ENCODE measurements at regions not wholly inside any gene's neighbourhood (a gene's known extent, or its start where the extent isn't known, plus 50 kb on each side); places are given as distances from the start of the nearest gene placed in this dataset.
"Not testable (repeated sequence)": the region's sequence is repeated elsewhere in the genome, so short reads cannot be mapped to it uniquely, and the experiment has no call there.

DNA sequence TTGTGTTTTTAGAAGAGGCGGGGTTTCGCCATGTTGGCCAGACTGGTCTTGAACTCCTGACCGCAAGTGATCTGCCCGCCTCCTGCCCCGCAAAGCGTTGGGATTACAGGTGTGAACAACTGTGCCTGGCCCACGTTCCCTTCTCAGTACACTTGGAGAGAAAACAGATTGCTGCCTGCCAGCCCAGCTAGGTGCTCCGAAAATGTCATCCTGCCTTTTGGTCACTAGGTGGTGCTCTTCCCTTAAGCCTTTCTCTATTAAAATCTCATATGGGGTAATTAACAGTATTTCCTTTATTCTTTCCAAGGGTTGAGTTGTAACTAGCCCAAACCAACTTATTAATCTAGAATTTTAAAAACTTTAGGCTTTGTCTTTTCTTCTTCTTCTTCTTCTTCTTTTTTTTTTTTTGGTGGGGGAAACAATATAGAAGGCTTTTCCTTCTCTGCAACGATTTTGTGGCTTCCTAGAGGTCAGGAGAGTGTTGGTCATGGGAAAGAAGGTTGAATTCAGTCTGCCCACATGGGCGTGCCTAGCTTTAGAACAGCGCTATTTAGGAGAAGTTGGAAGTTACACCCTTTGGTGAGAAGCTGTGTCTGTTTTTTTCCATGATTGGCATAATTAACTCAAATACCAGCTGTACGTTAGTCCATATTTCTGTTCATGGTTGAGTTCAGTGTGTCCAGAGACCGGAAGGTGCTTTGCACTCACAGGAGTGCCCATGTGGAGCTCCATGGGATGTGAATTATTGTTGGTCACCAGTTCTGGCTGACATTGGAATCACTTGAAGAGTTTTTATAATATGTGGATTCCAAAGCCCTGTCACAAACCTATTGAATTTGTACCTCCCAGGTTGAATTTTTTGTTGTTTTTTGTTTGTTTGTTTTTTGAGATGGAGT, 110.1 kb downstream of the LAT start:
- DNase-seq = not testable (repeated sequence)
- H3K27ac Mint-ChIP-seq = peak overlapping the region; percentile 58

DNA sequence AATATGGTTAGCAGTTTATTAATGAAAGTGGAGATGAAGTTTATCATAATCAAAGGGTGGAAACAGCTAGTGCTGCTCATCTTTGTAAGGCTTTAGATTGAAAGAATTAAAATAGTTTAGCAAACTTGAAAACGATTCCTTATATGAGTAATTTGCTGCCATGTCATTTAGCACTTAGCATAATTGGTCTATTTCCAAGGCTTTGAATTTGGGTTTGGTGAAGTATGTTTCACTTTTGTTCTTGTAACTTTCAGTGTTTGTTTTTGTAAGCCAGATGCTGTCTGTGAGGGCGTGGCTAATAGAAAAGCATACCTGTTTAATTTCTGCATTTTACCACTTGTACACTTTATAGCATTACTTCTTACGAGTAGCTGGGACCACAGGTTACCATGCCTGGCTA, 109.5 kb downstream of the LAT start:
- CTCF ChIA-PET; intact Hi-C loops (cut with DNase I, micrococcal nuclease); H3K4me3 Mint-ChIP-seq; H3K27me3 Mint-ChIP-seq; H3K9me3 Mint-ChIP-seq (ENCODE audit: low read depth): not testable (repeated sequence)
- Mint-ChIP-seq H3K27ac (peak overlapping the region; percentile 58), H3K36me3 (ENCODE audit: low read depth) (peaks cover 18% of the 10 kb centered on the region), H3K4me1 (peaks cover 15% of the 10 kb centered on the region)
- ATAC-seq = peak; percentile 81
- POLR2A ChIA-PET = interaction anchor here (0.9 kb wide), 1 partner anchor 22 kb away, joined by 3 read pairs; no protein-coding TSS in a partner anchor
- DNase-seq = peak; percentile 34

More for the DNA sequence above, 110.1 kb downstream of the LAT start:
- Mint-ChIP-seq H3K36me3 (ENCODE audit: low read depth) (peaks cover 18% of the 10 kb centered on the region), H3K4me1 (peaks cover 15% of the 10 kb centered on the region)
- CTCF ChIA-PET = interaction anchor here (0.7 kb wide), 1 partner anchor 110 kb away, joined by 3 read pairs; no protein-coding TSS in a partner anchor
- H3K27me3 Mint-ChIP-seq; H3K4me3 Mint-ChIP-seq; H3K9me3 Mint-ChIP-seq (ENCODE audit: low read depth); intact Hi-C loops (cut with DNase I, micrococcal nuclease): not testable (repeated sequence)
- peak; percentile 67 for ATAC-seq
- POLR2A ChIA-PET = interaction anchor here (0.9 kb wide), 1 partner anchor 21 kb away, joined by 3 read pairs; no protein-coding TSS in a partner anchor

DNA sequence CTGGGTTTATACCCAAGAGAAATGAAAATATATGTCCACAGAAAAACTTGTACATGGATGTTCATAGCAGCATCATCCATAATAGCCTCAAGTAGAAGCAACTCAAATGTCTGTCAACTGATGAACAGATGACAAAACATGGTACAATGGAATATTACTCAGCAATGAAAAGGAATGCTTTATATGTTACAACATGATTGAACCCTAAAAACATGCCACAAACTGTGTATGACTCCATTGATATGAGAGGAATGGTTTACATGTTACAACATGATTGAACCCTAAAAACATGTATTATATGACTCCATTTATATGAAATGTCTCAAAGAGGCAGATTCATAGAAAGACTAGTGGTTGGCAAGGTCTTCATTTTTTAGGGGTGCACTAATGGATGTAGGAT, 104.8 kb downstream of the LAT start:
- H3K27me3 Mint-ChIP-seq; POLR2A ChIA-PET; H3K9me3 Mint-ChIP-seq (ENCODE audit: low read depth); H3K4me3 Mint-ChIP-seq; DNase-seq; H3K27ac Mint-ChIP-seq; intact Hi-C loops (cut with DNase I, micrococcal nuclease); ATAC-seq; CTCF ChIA-PET: not testable (repeated sequence)
- Mint-ChIP-seq H3K36me3 (ENCODE audit: low read depth) (peaks cover 32% of the 10 kb centered on the region), H3K4me1 (peaks cover 20% of the 10 kb centered on the region)

DNA sequence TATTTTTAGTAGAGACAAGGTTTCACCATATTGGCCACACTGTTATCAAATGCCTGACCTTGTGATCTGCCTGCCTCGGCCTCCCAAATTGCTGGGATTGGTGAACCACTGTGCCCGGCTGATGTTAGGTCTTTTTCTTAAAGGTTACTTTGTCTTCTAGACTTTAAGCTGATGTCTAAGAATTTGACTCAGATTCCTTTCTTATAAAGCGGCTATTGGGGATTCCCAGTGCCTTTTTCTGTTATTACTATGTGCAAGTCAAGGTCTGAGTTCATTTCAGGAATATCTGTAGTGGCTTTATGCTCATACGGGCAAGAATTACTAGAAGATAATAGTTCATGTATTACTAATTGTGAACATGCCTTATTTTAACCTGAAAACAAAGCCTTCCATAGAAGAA, 102.8 kb downstream of the LAT start:
- intact Hi-C loops (cut with DNase I, micrococcal nuclease) = loop anchor here in 1 of 2 experiments (2.0 kb wide), 1 partner anchor 59 kb away; no protein-coding TSS in a partner anchor
- H3K36me3 Mint-ChIP-seq (ENCODE audit: low read depth) = peaks cover 29% of the 10 kb centered on the region
- ATAC-seq = peak; percentile 80

DNA sequence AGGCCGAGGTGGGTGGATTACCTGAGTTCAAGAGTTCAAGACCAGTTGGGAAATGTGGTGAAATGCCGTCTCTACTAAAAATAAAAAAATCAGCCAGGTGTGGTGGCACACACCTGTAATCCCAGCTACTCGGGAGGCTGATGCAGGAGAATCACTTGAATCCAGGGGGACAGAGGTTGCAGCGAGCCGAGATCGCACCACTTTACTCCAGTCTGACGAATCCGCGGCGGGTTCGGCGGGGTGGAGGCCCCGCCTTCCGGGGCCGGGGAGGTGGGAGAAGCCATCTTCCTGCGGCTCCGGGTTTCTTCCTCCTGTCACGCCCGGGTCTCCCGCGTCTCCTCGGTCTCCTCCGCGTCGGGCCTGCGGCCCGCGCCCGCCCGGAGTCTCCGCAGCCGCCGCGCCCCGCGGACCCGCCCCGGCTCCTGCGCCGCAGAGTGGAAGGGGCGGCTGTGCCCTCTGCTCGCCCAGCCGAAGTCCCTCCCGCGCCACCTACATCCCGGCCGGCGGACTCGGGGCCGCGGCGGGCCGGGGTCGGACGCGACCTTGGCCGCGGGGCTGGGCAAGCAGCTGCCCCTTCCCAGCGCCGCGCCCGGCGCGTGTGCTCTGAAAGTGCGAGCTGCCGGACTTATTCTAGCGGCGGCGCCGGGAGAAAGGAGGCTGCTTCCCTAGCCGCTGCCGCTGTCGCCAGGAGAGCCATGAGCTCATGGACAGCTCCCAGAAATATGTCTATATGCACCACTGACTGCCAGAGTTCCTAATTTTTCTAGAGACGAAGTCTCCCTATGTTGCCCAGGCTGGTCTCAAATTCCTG, 97.2 kb downstream of the LAT start:
- peak overlapping the region; percentile 76 for H3K4me3 Mint-ChIP-seq
- ATAC-seq = peak; percentile 79
- POLR2A ChIA-PET; intact Hi-C loops (cut with DNase I, micrococcal nuclease); H3K9me3 Mint-ChIP-seq (ENCODE audit: low read depth); H3K4me1 Mint-ChIP-seq; CTCF ChIA-PET; H3K27me3 Mint-ChIP-seq: not testable (repeated sequence)
- H3K27ac Mint-ChIP-seq = peak overlapping the region; percentile 69
- peaks cover 14% of the 10 kb centered on the region for H3K36me3 Mint-ChIP-seq (ENCODE audit: low read depth)
- DNase-seq = peak; percentile 61

More for the DNA sequence above, 102.8 kb downstream of the LAT start:
- peak; percentile 18 for DNase-seq
- H3K27ac Mint-ChIP-seq = peak overlapping the region; percentile 65
- CTCF ChIA-PET; H3K4me1 Mint-ChIP-seq; POLR2A ChIA-PET; H3K4me3 Mint-ChIP-seq; H3K9me3 Mint-ChIP-seq (ENCODE audit: low read depth); H3K27me3 Mint-ChIP-seq: not testable (repeated sequence)

DNA sequence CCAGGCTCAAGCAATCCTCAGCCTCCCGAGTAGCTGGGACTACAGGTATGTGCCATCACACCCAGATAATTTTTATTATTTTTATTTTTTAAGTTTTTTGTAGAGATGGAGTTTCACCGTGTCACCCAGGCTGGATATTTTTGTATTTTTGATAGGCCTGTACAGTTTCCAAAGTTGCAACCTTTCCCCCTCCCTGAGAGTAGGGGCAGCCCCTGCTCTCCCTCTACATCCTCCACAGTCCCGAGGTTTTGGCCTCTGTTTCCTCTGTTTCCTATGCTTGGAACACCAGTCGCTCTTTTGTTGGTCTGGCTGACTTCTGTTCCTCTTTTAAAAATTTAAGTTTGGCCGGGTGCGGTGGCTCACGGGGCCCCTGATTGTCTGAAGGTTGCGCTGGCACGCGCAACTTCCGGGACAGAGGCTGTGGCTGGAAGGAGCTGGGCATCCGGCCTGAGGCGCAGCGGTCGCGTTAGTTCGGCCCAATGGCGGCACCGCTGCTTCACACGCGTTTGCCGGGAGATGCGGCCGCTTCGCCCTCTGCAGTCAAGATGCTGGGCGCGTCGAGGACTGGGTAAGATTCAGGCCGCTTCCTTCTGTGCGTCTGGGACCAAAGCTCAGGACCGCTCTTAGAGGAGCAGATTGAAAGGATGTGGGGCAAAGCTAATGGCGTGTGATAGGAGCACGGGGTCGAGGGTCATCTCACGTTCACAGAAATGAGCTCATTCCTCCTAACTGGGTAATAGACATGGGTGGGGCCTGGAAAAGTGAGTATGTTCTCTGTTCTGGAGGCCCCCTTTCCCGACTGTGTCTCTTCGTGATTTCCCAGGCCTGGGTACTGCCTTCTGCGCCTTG, 89.9 kb downstream of the LAT start:
- not testable (repeated sequence) for H3K36me3 Mint-ChIP-seq (ENCODE audit: low read depth); H3K9me3 Mint-ChIP-seq (ENCODE audit: low read depth); H3K27me3 Mint-ChIP-seq
- H3K27ac Mint-ChIP-seq = peak overlapping the region; percentile 98
- ATAC-seq (peak; percentile 90), DNase-seq (peak; percentile 58)
- peaks cover 31% of the 10 kb centered on the region for H3K4me1 Mint-ChIP-seq
- ChIA-PET POLR2A (interaction anchor here (0.6 to 0.8 kb wide), 2 partner anchors 54 to 75 kb away, joined by 3 read pairs; no protein-coding TSS in a partner anchor), CTCF (interaction anchor here (1.0 to 1.6 kb wide), 4 partner anchors 86 to 101 kb away, joined by 3 to 7 read pairs (median 4); no protein-coding TSS in a partner anchor)
- intact Hi-C loops (cut with DNase I, micrococcal nuclease) = loop anchor here in 1 of 2 experiments (5.0 kb wide), 1 partner anchor 87 kb away; the partner anchor contains the start of gene LAT
- peak overlapping the region; percentile 87 for H3K4me3 Mint-ChIP-seq

DNA sequence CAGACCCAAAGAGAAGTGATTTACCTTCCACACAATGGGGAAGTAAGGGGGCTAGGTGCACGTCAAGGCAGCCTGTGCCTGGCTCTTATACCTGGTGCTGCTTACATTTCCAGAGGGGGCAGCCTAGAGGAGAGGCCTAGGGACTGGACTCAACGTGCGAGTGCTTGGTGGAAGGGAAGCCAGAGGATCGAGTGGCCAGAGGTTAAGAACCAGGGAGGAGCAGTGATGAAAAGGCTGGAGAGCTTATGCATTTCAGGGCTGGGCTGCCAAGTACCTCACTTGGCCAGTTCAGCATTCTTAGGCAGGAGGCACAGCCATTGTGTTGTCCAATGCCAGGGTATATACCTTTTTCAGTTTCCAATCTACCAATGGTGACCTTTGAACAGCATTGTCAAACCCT, 77.4 kb downstream of the LAT start:
- POLR2A ChIA-PET; DNase-seq; intact Hi-C loops (cut with DNase I, micrococcal nuclease); H3K27me3 Mint-ChIP-seq; H3K4me1 Mint-ChIP-seq; H3K36me3 Mint-ChIP-seq (ENCODE audit: low read depth); ATAC-seq; H3K27ac Mint-ChIP-seq; CTCF ChIA-PET; H3K4me3 Mint-ChIP-seq; H3K9me3 Mint-ChIP-seq (ENCODE audit: low read depth): not testable (repeated sequence)

DNA sequence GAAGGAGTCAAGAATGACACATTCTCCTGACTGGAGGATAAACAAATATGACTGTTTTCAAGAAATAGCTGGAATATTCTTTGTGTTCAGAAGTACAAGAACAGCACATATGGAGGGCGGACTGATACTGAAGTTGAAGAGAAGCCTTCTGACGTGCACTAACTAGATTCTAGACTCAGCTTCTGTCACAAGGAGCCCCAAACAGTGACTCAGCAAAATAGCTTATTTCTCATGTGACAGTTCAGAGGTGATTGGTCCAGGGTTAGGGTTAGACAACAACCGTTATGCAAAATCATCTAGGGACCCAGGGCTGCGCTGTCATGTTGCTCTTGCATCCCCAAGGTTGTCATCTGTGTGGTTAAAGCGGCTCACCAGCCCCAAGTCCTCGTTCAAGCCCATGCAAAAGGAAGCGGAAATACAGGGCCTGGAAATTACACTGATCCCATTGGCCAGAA, 76.6 kb downstream of the LAT start:
- intact Hi-C loops (cut with DNase I, micrococcal nuclease); H3K9me3 Mint-ChIP-seq (ENCODE audit: low read depth); DNase-seq; H3K27me3 Mint-ChIP-seq; H3K4me1 Mint-ChIP-seq; POLR2A ChIA-PET; H3K36me3 Mint-ChIP-seq (ENCODE audit: low read depth); CTCF ChIA-PET; H3K27ac Mint-ChIP-seq; H3K4me3 Mint-ChIP-seq: not testable (repeated sequence)
- peak; percentile 58 for ATAC-seq

DNA sequence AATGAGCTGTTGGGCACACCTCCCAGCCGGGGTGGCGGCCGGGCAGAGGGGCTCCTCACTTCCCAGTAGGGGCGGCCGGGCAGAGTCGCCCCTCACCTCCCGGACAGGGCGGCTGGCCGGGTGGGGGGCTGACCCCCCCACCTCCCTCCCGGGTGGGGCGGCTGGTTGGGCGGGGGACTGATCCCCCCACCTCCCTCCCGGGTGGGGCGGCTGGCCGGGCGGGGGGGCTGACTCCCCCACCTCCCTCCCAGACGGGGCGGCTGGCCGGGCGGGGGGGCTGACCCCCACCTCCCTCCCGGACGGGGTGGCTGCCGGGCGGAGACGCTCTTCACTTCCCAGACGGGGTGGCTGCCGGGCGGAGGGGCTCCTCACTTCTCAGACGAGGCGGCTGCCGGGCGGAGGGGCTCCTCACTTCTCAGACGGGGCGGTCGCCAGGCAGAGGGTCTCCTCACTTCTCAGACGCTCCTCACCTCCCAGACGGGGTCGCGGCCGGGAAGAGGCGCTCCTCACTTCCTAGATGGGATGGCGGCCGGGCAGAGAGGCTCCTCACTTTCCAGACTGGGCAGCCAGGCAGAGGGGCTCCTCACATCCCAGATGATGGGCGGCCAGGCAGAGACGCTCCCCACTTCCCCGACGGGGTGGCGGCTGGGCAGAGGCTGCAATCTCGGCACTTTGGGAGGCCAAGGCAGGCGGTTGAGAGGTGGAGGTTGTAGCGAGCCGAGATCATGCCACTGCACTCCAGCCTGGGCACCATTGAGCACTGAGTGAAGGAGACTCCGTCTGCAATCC, 75.4 kb downstream of the LAT start:
- POLR2A ChIA-PET; ATAC-seq; H3K4me1 Mint-ChIP-seq; intact Hi-C loops (cut with DNase I, micrococcal nuclease); CTCF ChIA-PET; H3K27me3 Mint-ChIP-seq; H3K9me3 Mint-ChIP-seq (ENCODE audit: low read depth); H3K4me3 Mint-ChIP-seq; H3K36me3 Mint-ChIP-seq (ENCODE audit: low read depth); DNase-seq; H3K27ac Mint-ChIP-seq: not testable (repeated sequence)

DNA sequence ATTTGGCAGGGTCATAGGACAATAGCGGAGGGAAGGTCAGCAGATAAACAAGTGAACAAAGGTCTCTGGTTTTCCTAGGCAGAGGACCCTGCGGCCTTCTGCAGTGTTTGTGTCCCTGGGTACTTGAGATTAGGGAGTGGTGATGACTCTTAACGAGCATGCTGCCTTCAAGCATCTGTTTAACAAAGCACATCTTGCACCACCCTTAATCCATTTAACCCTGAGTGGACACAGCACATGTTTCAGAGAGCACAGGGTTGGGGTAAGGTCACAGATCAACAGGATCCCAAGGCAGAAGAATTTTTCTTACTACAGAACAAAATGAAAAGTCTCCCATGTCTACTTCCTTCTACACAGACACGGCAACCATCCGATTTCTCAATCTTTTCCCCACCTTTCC, 74.7 kb downstream of the LAT start:
- H3K27ac Mint-ChIP-seq; intact Hi-C loops (cut with DNase I, micrococcal nuclease); CTCF ChIA-PET; H3K36me3 Mint-ChIP-seq (ENCODE audit: low read depth); H3K9me3 Mint-ChIP-seq (ENCODE audit: low read depth); ATAC-seq; DNase-seq; H3K27me3 Mint-ChIP-seq; H3K4me3 Mint-ChIP-seq; H3K4me1 Mint-ChIP-seq; POLR2A ChIA-PET: not testable (repeated sequence)

Data from activated CD4-positive, alpha-beta T cell treated with anti-CD3 and anti-CD28 coated beads for 36 hours (primary cell).